GM12878 (cell line): ENCODE measurements at regions not wholly inside any gene's neighbourhood (a gene's known extent, or its start where the extent isn't known, plus 50 kb on each side); places are given as distances from the start of the nearest gene placed in this dataset.

Experiments used
- ATAC-seq: fragments of 200-7000 bp; cut with Tn5 transposase; 3 replicates; pipeline ENCODE4 v1.9.1; 2020; ENCODE audit warnings: mild to moderate bottlenecking, moderate library complexity
- BruUV-seq: library from RNA; stranded (reverse); fragments of 400-500 nt; replicated peaks from 2 replicates; lab custom pipeline; 2021; lab: Mats Ljungman, UMichigan
- CTCF ChIA-PET: fragments of 300-600 bp; sonication (Branson Sonifier 250); formaldehyde crosslinking; extraction: SDS; loops from one replicate; lab custom pipeline; 2021; ENCODE audit warnings: inconsistent platforms; lab: Yijun Ruan, JAX
- POLR2A ChIA-PET: fragments of 350-600 bp; formaldehyde crosslinking; extraction: SDS; loops from one replicate; lab custom pipeline; 2021; ENCODE audit warnings: inconsistent platforms; lab: Charles Lee
- RAD21 ChIA-PET: fragments of 300-600 bp; sonication (Branson Sonifier 250); formaldehyde crosslinking; loops from one replicate; lab custom pipeline; 2023; ENCODE audit warnings: antibody characterized with exemption; ENCODE audit not compliant: unreplicated experiment; lab: Charles Lee
- SMC1A ChIA-PET: fragments of 300-600 bp; sonication (Branson Sonifier 250); formaldehyde crosslinking; loops from one replicate; lab custom pipeline; 2023; ENCODE audit not compliant: unreplicated experiment, uncharacterized antibody; lab: Charles Lee
- DNase-seq: peaks from one replicate; pipeline ENCODE4 v3.0.0-alpha.2; 2011; ENCODE audit warnings: low read depth, low spot score
- FAIRE-seq: peaks from 3 replicates; lab custom pipeline; 2011; peaks lifted over from hg19 to GRCh38; lab: Jason Lieb, UNC
- H2AFZ ChIP-seq: 2 replicates; pipeline ENCODE4 v1.6.0; 2011; ENCODE audit warnings: low read depth, low read length, control low read depth; ENCODE audit not compliant: control insufficient read depth
- H3K27ac ChIP-seq: 2 replicates; pipeline ENCODE4 v1.5.1; 2011; ENCODE audit warnings: control low read depth; ENCODE audit not compliant: control insufficient read depth, insufficient read depth
- H3K27me3 ChIP-seq, 2 experiments: replicated peaks in 1 of 2; 2 replicates each; pipeline versions ENCODE4 v1.6.0 to v1.6.1; 2011; ENCODE audit warnings: low read length in 1 of 2; ENCODE audit not compliant: control insufficient read depth in 2 of 2, insufficient read depth in 2 of 2
- H3K36me3 ChIP-seq, 2 experiments: 2 replicates each; pipeline ENCODE4 v1.5.1; 2011; ENCODE audit warnings: low read length in 1 of 2; ENCODE audit not compliant: control insufficient read depth in 2 of 2, insufficient read depth in 2 of 2
- H3K4me1 ChIP-seq: 2 replicates; pipeline ENCODE4 v1.6.1; 2011; ENCODE audit warnings: mild to moderate bottlenecking, low read length, moderate library complexity, mixed read lengths; ENCODE audit not compliant: control insufficient read depth, insufficient read depth
- H3K4me2 ChIP-seq: 2 replicates; pipeline ENCODE4 v1.6.0; 2011; ENCODE audit warnings: control low read depth; ENCODE audit not compliant: control insufficient read depth, insufficient read depth
- H3K4me3 ChIP-seq: fragments of 200-600 bp; sonication (generic); 2 replicates; pipeline ENCODE4 v1.5.1; 2016
- H3K79me2 ChIP-seq: 2 replicates; pipeline ENCODE4 v1.6.0; 2011; ENCODE audit warnings: low read length; ENCODE audit not compliant: control insufficient read depth, insufficient read depth
- H3K9ac ChIP-seq: 2 replicates; pipeline ENCODE4 v1.8.0; 2011; ENCODE audit warnings: low read length, control low read depth, mixed read lengths; ENCODE audit not compliant: control insufficient read depth, insufficient read depth
- H3K9me3 ChIP-seq: replicated peaks from 3 replicates; pipeline ENCODE4 v1.5.1; 2011; ENCODE audit warnings: mild to moderate bottlenecking, low read length; ENCODE audit not compliant: control insufficient read depth, insufficient read depth
- H4K20me1 ChIP-seq: 2 replicates; pipeline ENCODE4 v1.6.0; 2011; ENCODE audit not compliant: control insufficient read depth, insufficient read depth
- CREB1 ChIP-seq: IDR thresholded peaks from 2 replicates; pipeline ENCODE4 v1.6.1; 2012; ENCODE audit warnings: low read depth, mild to moderate bottlenecking, inconsistent platforms
- E2F8 ChIP-seq: fragments of 450-650 bp; IDR thresholded peaks from 2 replicates; pipeline ENCODE4 v1.6.1; 2018; ENCODE audit warnings: mild to moderate bottlenecking, low read depth, moderate library complexity; ENCODE audit not compliant: partially characterized antibody
- FOXK2 ChIP-seq: fragments of 450-650 bp; IDR thresholded peaks from 2 replicates; pipeline ENCODE4 v1.6.1; 2017; ENCODE audit warnings: mild to moderate bottlenecking, moderate library complexity
- MXI1 ChIP-seq: fragments of 150-350 bp; IDR thresholded peaks from 2 replicates; pipeline ENCODE4 v1.6.1; 2011; ENCODE audit warnings: low read depth, mild to moderate bottlenecking, inconsistent platforms, low read length, improper control_type of control experiment
- RAD51 ChIP-seq: fragments of 450-650 bp; IDR thresholded peaks from 2 replicates; pipeline ENCODE4 v1.6.1; 2016; ENCODE audit warnings: moderate library complexity, mild to moderate bottlenecking, inconsistent platforms
- ZBTB11 ChIP-seq: fragments of 450-650 bp; formaldehyde crosslinking; IDR thresholded peaks from 2 replicates; pipeline ENCODE4 v1.5.0; 2022; ENCODE audit warnings: mild to moderate bottlenecking, missing genetic modification characterization
- ZSCAN29 ChIP-seq: fragments of 450-650 bp; IDR thresholded peaks from 2 replicates; pipeline ENCODE4 v1.6.1; 2017; ENCODE audit warnings: mild to moderate bottlenecking, moderate library complexity
- in situ Hi-C: fragments of 300-500 bp; cut with MboI; formaldehyde crosslinking; loops from 9 replicates; pipeline ENCODE4 v1.14.3; 2018; ENCODE audit warnings: mixed read lengths
- intact Hi-C: fragments of 100-400 bp; cut with micrococcal nuclease; formaldehyde crosslinking; loops from one replicate; pipeline ENCODE4 v1.14.2; 2022; ENCODE audit not compliant: unreplicated experiment

GRCh38 chr5:146948666-146949065 lies 70.1 kb upstream of the PPP2R2B start:
- Histone ChIP-seq H3K27me3 (no peaks in the 10 kb centered on the region), H3K9me3 (no peaks in the 10 kb centered on the region), H3K79me2 (no peaks in the 10 kb centered on the region), H3K36me3 (no peaks in the 10 kb centered on the region), H3K4me2 (no peak overlapping the region), H2AFZ (no peak overlapping the region), H3K9ac (no peak overlapping the region), H3K27ac (no peak overlapping the region), H3K4me3 (no peak overlapping the region), H4K20me1 (no peaks in the 10 kb centered on the region), H3K4me1 (no peaks in the 10 kb centered on the region)
- ChIA-PET SMC1A (interaction anchor here (0.9 kb wide), 1 partner anchor 109 kb away, joined by 3 read pairs; no protein-coding TSS in a partner anchor), RAD21 (no interaction called here), CTCF (interaction anchor here (1.7 kb wide), 1 partner anchor 17 kb away, joined by 5 read pairs; no protein-coding TSS in a partner anchor), POLR2A (no interaction called here)
- FAIRE-seq (no peak), ATAC-seq (no peak), DNase-seq (no peak)
- BruUV-seq, result no TSS peak
- in situ Hi-C loops (no loop called here), intact Hi-C loops (no loop called here)
- TF ChIP-seq RAD51 (no peak), ZBTB11 (CRISPR knock-in tag) (no peak), ZSCAN29 (no peak), FOXK2 (no peak), CREB1 (no peak), E2F8 (no peak), MXI1 (no peak)
